GM18861 (cell line): ENCODE measurements at regions not wholly inside any gene's neighbourhood (a gene's known extent, or its start where the extent isn't known, plus 50 kb on each side); places are given as distances from the start of the nearest gene placed in this dataset.
"Not testable (repeated sequence)": the region's sequence is repeated elsewhere in the genome, so short reads cannot be mapped to it uniquely, and the experiment has no call there.

Experiments used
- ATAC-seq: cut with Tn5 transposase; IDR thresholded peaks from one replicate; pipeline ENCODE4 v1.9.1; 2021; ENCODE audit not compliant: unreplicated experiment

GRCh38 chr1:148318123-148318903, 164.8 kb downstream of the PPIAL4G start:
- ATAC-seq, result no peak

GRCh38 chr1:148317288-148317985, 165.4 kb upstream of the NBPF11 start:
- ATAC-seq, result no peak

- peak; percentile 82 for ATAC-seq
These were observed 163.2 kb upstream of the NBPF11 start for GRCh38 chr1:148315071-148315811.

DNA sequence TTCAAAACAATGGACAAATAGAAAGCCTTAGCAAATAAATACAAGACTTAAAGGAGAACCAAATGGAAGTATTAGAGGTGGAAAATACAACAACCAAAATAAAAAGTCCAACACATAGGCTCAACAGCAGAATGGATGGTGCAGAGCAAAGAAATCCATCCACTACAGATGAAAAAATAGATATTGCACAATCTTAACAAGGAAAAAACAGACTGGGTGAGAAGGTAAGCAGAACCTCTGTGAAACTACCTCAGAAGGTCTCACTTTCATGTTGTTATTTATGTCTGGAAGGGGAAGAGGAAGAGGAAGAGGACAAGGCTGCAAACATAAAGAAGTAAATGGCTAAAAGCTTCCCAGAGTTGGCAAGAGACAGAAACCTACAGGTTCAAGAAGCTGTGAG, 158.7 kb upstream of the NBPF11 start:
- ATAC-seq, result no peak

DNA sequence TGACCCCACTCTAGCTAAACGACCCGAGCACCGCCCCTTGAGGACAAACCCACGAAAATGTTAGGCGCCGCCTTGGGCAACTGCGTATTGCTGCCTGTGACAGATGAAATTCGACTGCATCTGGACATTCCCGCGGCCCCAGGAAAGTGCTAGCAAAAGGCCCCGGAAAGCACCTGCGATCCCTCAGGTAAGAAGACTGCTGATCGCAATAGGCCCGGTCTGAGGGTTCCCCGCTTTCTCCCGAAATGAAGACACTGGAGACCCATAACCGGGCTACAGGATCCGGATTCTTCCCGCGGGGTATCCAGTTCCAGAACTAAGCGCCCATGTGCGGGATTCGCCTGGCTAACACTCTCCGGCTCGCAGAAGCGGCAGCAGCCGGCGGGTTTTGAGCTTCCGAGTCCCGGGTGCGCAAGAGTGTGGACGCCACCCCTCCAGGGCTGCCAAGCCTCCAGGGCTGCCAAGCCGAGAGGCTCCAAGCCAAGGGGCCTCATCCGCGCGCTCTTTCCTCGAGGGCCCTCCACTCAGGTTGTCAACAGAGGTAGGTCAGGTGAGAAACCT, 157.9 kb upstream of the NBPF11 start:
- ATAC-seq, result no peak

- ATAC-seq, result no peak
These were observed 156.9 kb upstream of the NBPF11 start for GRCh38 chr1:148308832-148309458.

- ATAC-seq, result no peak
These were observed 155.6 kb upstream of the NBPF11 start for GRCh38 chr1:148307583-148308185.

GRCh38 chr1:148304935-148305334, 152.9 kb upstream of the NBPF11 start:
- not testable (repeated sequence) for ATAC-seq

DNA sequence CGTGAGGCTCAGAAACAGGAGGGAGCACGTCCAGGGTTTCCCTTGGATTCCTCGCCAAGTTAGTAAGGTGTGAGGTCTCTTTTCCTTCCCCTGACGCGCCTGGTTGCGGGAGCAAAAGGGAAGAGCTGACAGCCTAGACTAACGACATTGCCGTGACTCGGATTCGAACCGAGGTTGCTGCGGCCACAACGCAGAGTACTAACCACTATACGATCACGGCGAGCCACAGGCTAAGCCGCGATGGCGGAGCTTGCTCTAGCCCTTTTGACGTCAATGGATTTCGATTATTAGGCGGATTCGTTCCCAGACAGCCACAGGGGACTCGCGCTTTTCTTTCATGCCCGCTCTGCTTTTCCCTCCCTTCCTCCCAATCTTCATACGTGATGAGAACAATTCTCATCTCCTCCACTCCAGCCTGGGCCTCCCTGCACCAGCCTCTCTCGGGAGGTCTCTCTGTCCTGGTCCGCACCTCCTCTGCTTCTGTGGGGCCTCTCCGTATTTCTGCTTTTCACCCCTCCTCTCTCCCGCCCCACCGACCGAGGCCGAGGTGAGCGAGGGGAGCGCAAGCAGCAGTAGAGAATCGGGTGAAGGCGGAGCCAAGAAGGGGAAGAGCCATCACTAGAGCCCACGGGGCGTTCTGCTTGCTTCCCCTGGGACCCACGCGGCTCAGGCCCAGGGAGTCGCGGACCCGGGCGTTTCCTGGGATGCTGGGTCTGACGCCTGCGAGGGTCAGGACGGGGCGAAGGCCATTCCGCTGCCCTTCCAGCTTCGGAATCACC, 150.7 kb upstream of the NBPF11 start:
- ATAC-seq, result not testable (repeated sequence)

DNA sequence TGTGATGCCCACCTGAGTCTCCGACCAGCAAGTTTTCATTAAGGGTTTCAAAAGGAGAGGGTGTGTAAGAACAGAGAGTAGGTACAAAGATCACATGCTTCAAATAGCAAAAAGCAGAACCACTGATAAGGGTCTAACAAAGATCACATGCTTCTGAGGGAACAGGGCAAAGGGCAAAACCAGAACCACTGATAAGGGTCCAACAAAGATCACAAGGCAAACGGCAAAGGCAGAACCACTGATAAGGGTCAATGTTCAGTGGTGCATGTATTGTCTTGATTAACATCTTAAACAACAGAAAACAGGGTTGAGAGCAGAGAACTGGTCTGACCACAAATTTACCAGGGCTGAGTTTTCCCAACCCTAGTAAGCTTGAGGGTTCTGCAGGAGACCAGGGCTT, 145.8 kb upstream of the NBPF11 start:
- ATAC-seq, result not testable (repeated sequence)

- no peak for ATAC-seq
These were observed 144.4 kb upstream of the NBPF11 start for GRCh38 chr1:148296511-148296910.

DNA sequence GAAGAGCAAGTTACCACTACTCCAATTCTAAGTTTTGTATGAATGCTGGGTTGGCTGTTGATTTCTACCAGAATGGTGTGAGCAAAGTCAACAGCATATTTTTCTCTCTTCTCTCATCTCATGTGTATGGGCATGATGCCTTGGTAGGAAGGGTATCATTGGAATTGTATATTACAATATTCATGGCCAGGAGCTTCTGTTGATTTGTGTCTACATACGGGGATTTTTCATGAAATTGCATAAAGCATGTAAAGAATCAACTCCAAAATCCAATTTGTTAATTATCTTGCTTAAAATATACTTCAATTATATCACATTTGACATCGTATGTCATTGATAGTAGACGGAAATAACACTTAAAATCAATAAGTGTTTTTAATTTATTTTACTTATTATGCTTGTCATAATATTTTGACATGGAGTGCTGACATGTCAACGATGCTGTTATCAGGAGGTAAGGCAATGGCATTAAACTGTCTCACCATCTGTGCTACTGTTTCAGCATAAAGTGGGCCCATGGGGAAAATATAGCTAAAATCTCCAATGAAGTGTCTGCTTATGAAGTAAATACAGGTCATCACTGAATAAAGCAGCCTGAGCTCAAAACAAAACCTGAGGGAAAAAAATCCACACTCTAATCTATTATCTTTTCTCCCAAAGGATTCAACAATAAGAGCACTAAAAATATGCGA, 142.2 kb upstream of the NBPF11 start:
- no peak for ATAC-seq

DNA sequence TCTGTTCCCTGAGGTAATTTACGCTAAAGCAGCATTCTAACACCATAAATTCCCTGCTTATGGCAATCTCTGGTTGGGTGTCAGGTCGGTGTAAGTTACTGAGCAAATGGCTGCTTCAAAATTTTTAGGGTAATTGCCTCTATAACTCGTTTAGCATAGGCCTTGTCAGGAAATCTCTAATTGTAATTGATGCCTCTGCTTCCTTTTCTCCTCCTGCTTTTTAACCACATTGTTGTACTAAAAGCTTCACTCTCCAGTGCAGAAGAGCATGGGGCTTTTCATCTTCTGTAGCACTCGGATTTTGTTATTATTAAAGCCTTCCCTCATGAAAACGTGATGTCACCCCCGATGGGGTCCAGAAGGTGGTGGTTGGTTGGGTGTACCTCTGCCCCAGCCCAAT, 141.6 kb upstream of the NBPF11 start:
- ATAC-seq, result no peak

GRCh38 chr1:148292915-148293314, 140.8 kb upstream of the NBPF11 start:
- ATAC-seq, result no peak

DNA sequence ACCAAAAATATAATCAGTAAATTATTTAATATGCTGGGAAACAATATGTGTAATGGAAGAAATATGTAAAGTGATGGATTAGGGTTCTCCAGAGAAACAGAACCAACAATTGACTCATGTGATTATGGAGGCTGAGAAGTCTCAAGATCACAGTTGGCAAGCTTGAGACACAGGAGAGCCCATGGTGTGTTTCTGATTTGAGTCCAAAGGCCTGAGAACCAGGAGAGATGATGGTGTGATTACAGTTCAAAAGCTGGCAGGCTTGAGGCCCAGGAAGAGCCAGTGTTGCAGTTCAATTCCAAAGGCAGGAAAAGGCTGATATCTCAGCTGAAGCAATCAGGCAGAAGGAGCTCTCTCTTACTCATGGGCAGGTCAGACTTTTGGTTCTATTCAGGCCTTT, 138.8 kb upstream of the NBPF11 start:
- ATAC-seq, result no peak

GRCh38 chr1:148289647-148290046, 137.6 kb upstream of the NBPF11 start:
- no peak for ATAC-seq

- ATAC-seq, result not testable (repeated sequence)
These were observed 133.9 kb upstream of the NBPF11 start for GRCh38 chr1:148285946-148286345.

GRCh38 chr1:148280831-148281572, 128.9 kb upstream of the NBPF11 start:
- peak; percentile 62 for ATAC-seq
